ENCODE measurements at regions not wholly inside any gene's neighbourhood (a gene's known extent, or its start where the extent isn't known, plus 50 kb on each side); places are given as distances from the start of the nearest gene placed in this dataset.

DNA sequence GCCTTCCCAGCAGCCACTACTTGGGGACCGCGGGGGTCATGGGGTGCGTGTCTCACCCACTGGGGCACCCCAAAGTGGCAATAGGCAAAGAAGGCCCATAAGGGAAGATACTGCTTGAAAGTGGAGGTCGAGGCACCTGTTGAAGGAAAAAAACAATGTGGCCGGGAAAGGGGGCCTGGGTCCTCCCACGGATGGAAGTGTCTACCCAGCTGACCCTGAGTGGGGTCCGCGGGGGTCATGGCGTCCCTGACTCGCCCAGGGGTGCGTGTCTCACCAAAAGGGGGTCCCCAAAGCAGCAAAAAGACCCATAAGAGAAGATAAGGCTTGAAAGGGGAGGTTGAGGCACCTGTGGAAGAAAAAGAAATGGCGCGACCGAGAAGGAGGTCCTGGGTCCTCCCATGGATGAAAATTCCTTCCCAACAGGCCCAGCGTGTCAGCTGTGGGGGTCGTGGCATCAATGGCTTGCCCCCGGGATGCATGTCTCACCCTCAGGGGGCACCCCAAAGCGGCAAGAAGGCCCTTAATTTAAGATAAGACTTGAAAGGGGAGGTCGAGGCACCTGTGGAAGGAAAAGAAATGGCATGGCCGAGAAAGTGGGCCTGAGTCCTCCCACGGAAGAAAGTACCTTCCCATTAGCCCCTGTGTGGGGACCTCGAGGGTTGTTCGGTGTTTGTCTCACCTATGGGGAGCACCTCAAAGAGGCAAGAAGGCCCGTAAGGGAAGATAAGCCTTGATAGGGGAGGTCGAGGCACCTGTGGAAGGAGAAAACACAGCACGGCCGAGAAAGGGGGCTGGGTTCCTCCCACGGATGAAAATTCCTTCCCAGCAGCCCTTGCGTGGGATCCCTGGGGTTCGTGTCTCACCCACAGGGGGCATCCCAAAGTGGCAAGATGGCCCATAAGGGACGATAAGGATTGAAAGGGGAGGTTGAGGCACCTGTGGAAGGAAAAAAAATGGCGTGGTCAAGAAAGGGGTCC, 266.0 kb downstream of the ALG10 start:
- intact Hi-C loops (cut with DNase I), result no loop called here
- TF ChIP-seq POLR2AphosphoS5 (IDR thresholded peaks at IDR 0.05; ENCODE audit: insufficient read depth in 1 of 2, low read depth in 1 of 2) (no peak), POLR2A (IDR thresholded peaks at IDR 0.05) (no peak)
- TF ChIP-seq, protein P1, sequence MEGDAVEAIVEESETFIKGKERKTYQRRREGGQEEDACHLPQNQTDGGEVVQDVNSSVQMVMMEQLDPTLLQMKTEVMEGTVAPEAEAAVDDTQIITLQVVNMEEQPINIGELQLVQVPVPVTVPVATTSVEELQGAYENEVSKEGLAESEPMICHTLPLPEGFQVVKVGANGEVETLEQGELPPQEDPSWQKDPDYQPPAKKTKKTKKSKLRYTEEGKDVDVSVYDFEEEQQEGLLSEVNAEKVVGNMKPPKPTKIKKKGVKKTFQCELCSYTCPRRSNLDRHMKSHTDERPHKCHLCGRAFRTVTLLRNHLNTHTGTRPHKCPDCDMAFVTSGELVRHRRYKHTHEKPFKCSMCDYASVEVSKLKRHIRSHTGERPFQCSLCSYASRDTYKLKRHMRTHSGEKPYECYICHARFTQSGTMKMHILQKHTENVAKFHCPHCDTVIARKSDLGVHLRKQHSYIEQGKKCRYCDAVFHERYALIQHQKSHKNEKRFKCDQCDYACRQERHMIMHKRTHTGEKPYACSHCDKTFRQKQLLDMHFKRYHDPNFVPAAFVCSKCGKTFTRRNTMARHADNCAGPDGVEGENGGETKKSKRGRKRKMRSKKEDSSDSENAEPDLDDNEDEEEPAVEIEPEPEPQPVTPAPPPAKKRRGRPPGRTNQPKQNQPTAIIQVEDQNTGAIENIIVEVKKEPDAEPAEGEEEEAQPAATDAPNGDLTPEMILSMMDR (IDR thresholded peaks at IDR 0.05), result no peak
- Histone ChIP-seq H3K36me3 (no peaks in the 10 kb centered on the region), H3K27ac (no peak overlapping the region), H3K9me3 (no peaks in the 10 kb centered on the region), H3K4me3 (no peak overlapping the region), H3K27me3 (no peaks in the 10 kb centered on the region), H3K4me1 (no peaks in the 10 kb centered on the region)
- no peak for DNase-seq (ENCODE audit: extremely low spot score in 2 of 2)

DNA sequence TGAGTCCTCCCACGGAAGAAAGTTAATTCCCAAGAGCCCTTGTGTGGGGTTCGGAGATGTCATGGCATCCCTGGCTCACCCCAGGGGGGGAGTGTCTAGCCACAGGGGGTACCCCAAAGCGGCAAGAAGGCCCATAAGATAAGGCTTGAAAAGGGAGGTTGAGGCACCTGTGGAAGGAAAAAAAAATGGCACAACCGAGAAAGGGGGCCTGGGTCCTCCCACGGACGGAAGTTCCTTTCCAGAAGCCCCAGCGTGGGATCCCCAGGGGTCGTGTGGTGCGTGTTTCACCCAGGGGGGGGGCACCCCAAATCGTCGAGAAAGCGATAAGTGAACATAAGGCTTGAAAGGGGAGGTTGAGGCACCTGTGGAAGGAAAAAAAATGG, 266.7 kb downstream of the ALG10 start:
- TF ChIP-seq POLR2AphosphoS5 (IDR thresholded peaks at IDR 0.05; ENCODE audit: insufficient read depth in 1 of 2, low read depth in 1 of 2) (no peak), POLR2A (IDR thresholded peaks at IDR 0.05) (no peak)
- TF ChIP-seq, protein P1 (IDR thresholded peaks at IDR 0.05), result no peak
- intact Hi-C loops (cut with DNase I), result no loop called here
- no peaks in the 10 kb centered on the region for H3K9me3 ChIP-seq
- no peak for DNase-seq (ENCODE audit: extremely low spot score in 2 of 2)
- no peaks in the 10 kb centered on the region for H3K4me1 ChIP-seq
- no peak overlapping the region for H3K4me3 ChIP-seq
- H3K27me3 ChIP-seq, result no peaks in the 10 kb centered on the region
- no peak overlapping the region for H3K27ac ChIP-seq
- no peaks in the 10 kb centered on the region for H3K36me3 ChIP-seq

DNA sequence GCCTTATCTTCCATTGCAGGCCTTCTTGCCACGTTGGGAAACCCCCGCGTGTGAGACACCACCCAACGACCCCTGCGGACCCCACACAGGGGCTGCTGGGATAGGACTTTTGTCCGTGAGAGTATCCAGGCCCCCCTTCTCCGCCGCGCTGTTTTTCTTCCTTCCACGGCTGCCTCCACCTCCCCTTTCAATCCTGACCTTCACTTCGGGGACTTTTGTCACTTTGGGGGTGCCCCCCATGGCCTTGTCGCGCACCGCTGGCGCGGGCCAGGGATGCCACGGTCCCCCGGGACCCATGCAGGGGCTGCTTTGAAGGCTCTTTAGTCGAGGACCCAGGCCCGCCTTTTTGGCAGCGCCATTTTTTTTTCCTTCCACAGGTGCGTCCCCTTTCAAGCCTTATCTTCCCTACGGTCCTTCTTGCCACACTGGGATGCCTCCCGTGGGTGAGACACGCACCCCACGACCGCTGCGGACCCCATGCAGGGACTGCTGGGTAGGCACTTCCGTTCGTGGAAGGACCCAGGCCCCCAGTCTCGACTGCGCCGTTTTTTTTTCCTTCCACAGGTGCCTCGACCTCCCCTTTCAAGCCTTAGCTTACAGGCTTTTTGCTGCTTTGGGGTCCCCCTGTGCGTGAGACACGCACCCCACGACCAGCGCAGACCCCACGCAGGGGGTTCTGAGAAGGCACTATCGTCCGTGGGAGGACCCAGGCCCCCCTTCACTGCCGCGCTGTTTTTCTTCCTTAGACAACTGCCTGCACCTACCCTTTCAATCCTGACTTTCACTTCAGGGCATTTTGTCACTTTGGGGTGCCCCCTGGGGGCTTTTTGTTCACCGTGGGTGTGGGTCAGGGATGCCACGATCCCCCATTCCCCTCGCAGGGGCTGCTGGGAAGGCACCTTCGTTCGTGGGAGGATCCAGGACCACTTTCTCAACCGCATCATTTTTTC, 267.4 kb downstream of the ALG10 start:
- Histone ChIP-seq H3K27me3 (no peaks in the 10 kb centered on the region), H3K27ac (no peak overlapping the region), H3K4me1 (no peaks in the 10 kb centered on the region), H3K36me3 (no peaks in the 10 kb centered on the region), H3K9me3 (no peaks in the 10 kb centered on the region), H3K4me3 (no peak overlapping the region)
- DNase-seq (ENCODE audit: extremely low spot score in 2 of 2), result no peak
- no peak for TF ChIP-seq POLR2AphosphoS5 (IDR thresholded peaks at IDR 0.05; ENCODE audit: insufficient read depth in 1 of 2, low read depth in 1 of 2)
- TF ChIP-seq, protein P1 (IDR thresholded peaks at IDR 0.05), result no peak
- no peak for TF ChIP-seq POLR2A (IDR thresholded peaks at IDR 0.05)
- intact Hi-C loops (cut with DNase I), result no loop called here

DNA sequence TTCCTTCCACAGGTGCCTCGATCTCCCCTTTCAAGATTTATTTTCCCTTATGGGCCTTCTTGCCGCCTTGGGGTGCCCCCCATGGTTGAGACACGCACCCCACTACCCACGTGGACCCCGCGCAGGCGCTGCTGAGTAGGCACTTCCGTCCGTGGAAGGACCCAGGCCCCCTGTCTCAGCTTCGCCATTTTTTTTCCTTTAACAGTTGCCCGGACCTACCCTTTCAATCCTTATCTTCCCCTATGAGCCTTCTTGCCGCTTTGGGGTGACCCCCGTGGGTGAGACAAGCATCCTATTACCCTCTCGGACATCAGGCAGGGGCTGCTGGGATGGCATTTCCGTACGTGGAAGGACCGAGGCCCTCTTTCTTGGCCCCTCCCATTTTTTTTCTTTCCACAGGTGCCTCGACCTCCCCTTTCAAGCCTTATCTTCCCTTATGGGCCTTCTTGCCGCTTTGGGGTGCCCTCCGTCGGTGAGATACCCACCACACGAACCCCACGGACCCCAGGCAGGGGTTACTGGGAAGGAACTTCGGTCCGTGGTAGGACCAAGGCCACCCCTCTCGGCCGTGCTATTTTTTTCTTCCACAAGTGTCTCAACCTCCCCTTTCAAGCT, 268.2 kb downstream of the ALG10 start:
- Histone ChIP-seq H3K27me3 (no peaks in the 10 kb centered on the region), H3K4me1 (no peaks in the 10 kb centered on the region), H3K36me3 (no peaks in the 10 kb centered on the region), H3K27ac (no peak overlapping the region), H3K9me3 (no peaks in the 10 kb centered on the region), H3K4me3 (no peak overlapping the region)
- no peak for TF ChIP-seq POLR2A (IDR thresholded peaks at IDR 0.05)
- TF ChIP-seq, protein P1 (IDR thresholded peaks at IDR 0.05), result no peak
- TF ChIP-seq POLR2AphosphoS5 (IDR thresholded peaks at IDR 0.05; ENCODE audit: insufficient read depth in 1 of 2, low read depth in 1 of 2), result no peak
- intact Hi-C loops (cut with DNase I), result no loop called here
- DNase-seq (ENCODE audit: extremely low spot score in 2 of 2), result no peak

All from vagina (tissue), 2 donors.